Head of caudate nucleus (tissue), 42 donors: ENCODE measurements at regions not wholly inside any gene's neighbourhood (a gene's known extent, or its start where the extent isn't known, plus 50 kb on each side); places are given as distances from the start of the nearest gene placed in this dataset.
"Not testable (repeated sequence)": the region's sequence is repeated elsewhere in the genome, so short reads cannot be mapped to it uniquely, and the experiment has no call there.

ENCODE experiments used
- DNase-seq, 42 donors: peaks; one replicate each; pipeline versions ENCODE4 v3.0.0 to v3.0.0-alpha.2; 2020 to 2021; ENCODE audit warnings: mixed read lengths in 7 of 42
- intact Hi-C: fragments of 100-400 bp; cut with DNase I; formaldehyde crosslinking; loops from one replicate; pipeline ENCODE4 v1.15.0; 2022

GRCh38 chr7:33797512-33797911 lies 107.8 kb upstream of the BMPER start:
- DNase-seq, intact Hi-C loops: not testable (repeated sequence)

GRCh38 chr7:33798686-33799325 lies 106.5 kb upstream of the BMPER start:
- intact Hi-C loops, result no loop called here
- no peak for DNase-seq

- no peak for DNase-seq
These were observed 105.6 kb upstream of the BMPER start for GRCh38 chr7:33799766-33800165.

GRCh38 chr7:33802600-33802999 lies 102.7 kb upstream of the BMPER start:
- intact Hi-C loops, result no loop called here
- DNase-seq, result no peak

More at GRCh38 chr7:33799766-33800165, 105.6 kb upstream of the BMPER start:
- intact Hi-C loops, result no loop called here

- DNase-seq, result no peak
- intact Hi-C loops, result no loop called here
These were observed 101.1 kb upstream of the BMPER start for GRCh38 chr7:33804140-33804660.

GRCh38 chr7:33805630-33806233 lies 99.6 kb upstream of the BMPER start:
- intact Hi-C loops, result no loop called here
- DNase-seq, result no peak

- intact Hi-C loops, result no loop called here
- DNase-seq, result no peak
These were observed 98.8 kb upstream of the BMPER start for GRCh38 chr7:33806298-33807154.

GRCh38 chr7:33807155-33807530 lies 98.2 kb upstream of the BMPER start:
- DNase-seq, result no peak
- intact Hi-C loops, result no loop called here

GRCh38 chr7:33807779-33808482 lies 97.4 kb upstream of the BMPER start:
- intact Hi-C loops, result no loop called here
- DNase-seq, result peak in 12 of 42 donors; percentile 5 to 55 (median 30)

GRCh38 chr7:33809228-33809627 lies 96.1 kb upstream of the BMPER start:
- no peak for DNase-seq
- intact Hi-C loops, result no loop called here

- intact Hi-C loops, result no loop called here
- DNase-seq, result no peak
These were observed 95.0 kb upstream of the BMPER start for GRCh38 chr7:33810356-33810755.

- intact Hi-C loops, result no loop called here
- no peak for DNase-seq
These were observed 92.0 kb upstream of the BMPER start for GRCh38 chr7:33813331-33813730.

GRCh38 chr7:33814400-33814799 lies 90.9 kb upstream of the BMPER start:
- DNase-seq, result no peak
- intact Hi-C loops, result no loop called here

- intact Hi-C loops, result no loop called here
- peak in 1 of 42 donors; percentile 4 for DNase-seq
These were observed 90.4 kb upstream of the BMPER start for GRCh38 chr7:33814936-33815335.

GRCh38 chr7:33815336-33815735 lies 90.0 kb upstream of the BMPER start:
- intact Hi-C loops, result no loop called here
- no peak for DNase-seq

- intact Hi-C loops, result no loop called here
These were observed 89.2 kb upstream of the BMPER start for GRCh38 chr7:33816106-33816505.

GRCh38 chr7:33819658-33820057 lies 85.7 kb upstream of the BMPER start:
- DNase-seq, result no peak
- intact Hi-C loops, result no loop called here

More at GRCh38 chr7:33816106-33816505, 89.2 kb upstream of the BMPER start:
- no peak for DNase-seq

- intact Hi-C loops, result no loop called here
- DNase-seq, result no peak
These were observed 85.1 kb upstream of the BMPER start for GRCh38 chr7:33820206-33820605.

- no peak for DNase-seq
- intact Hi-C loops, result no loop called here
These were observed 83.4 kb upstream of the BMPER start for GRCh38 chr7:33821970-33822369.
